ENCODE measurements at regions not wholly inside any gene's neighbourhood (a gene's known extent, or its start where the extent isn't known, plus 50 kb on each side); places are given as distances from the start of the nearest gene placed in this dataset.

- TF ChIP-seq CTCF (IDR thresholded peaks at IDR 0.05; ENCODE audit: low read depth, low read length, missing control alignments): no peak
- H3K27ac ChIP-seq: no peak overlapping the region
- DNase-seq: no peak
- no peaks in the 10 kb centered on the region for H3K36me3 ChIP-seq (replicated peaks)
- H3K4me3 ChIP-seq (ENCODE audit: low read depth, low read length): no peak overlapping the region
- no peaks in the 10 kb centered on the region for H3K27me3 ChIP-seq (replicated peaks)
- in situ Hi-C loops (cut with HindIII; ENCODE audit: low pct_ligation_motif_present, low sequenced_read_pairs): no loop called here
Observed at GRCh38 chr1:87851490-87851889, 522.8 kb downstream of the LMO4 start.

GRCh38 chr1:87852410-87853161 is 523.9 kb downstream of the LMO4 start:
- H3K27ac ChIP-seq: no peak overlapping the region
- H3K27me3 ChIP-seq (replicated peaks): no peaks in the 10 kb centered on the region
- H3K36me3 ChIP-seq (replicated peaks): no peaks in the 10 kb centered on the region
- no peak for DNase-seq
- no peak for TF ChIP-seq CTCF (IDR thresholded peaks at IDR 0.05; ENCODE audit: low read depth, low read length, missing control alignments)
- in situ Hi-C loops (cut with HindIII; ENCODE audit: low pct_ligation_motif_present, low sequenced_read_pairs): no loop called here
- no peak overlapping the region for H3K4me3 ChIP-seq (ENCODE audit: low read depth, low read length)

GRCh38 chr1:87853576-87854351 is 525.1 kb downstream of the LMO4 start:
- H3K27ac ChIP-seq: no peak overlapping the region
- H3K36me3 ChIP-seq (replicated peaks): no peaks in the 10 kb centered on the region
- DNase-seq: no peak
- in situ Hi-C loops (cut with HindIII; ENCODE audit: low pct_ligation_motif_present, low sequenced_read_pairs): no loop called here
- no peak for TF ChIP-seq CTCF (IDR thresholded peaks at IDR 0.05; ENCODE audit: low read depth, low read length, missing control alignments)
- no peaks in the 10 kb centered on the region for H3K27me3 ChIP-seq (replicated peaks)
- H3K4me3 ChIP-seq (ENCODE audit: low read depth, low read length): no peak overlapping the region

- no peak overlapping the region for H3K4me3 ChIP-seq (ENCODE audit: low read depth, low read length)
- H3K36me3 ChIP-seq (replicated peaks): no peaks in the 10 kb centered on the region
- DNase-seq: no peak
- in situ Hi-C loops (cut with HindIII; ENCODE audit: low pct_ligation_motif_present, low sequenced_read_pairs): no loop called here
- no peak overlapping the region for H3K27ac ChIP-seq
- no peak for TF ChIP-seq CTCF (IDR thresholded peaks at IDR 0.05; ENCODE audit: low read depth, low read length, missing control alignments)
- no peaks in the 10 kb centered on the region for H3K27me3 ChIP-seq (replicated peaks)
Observed at GRCh38 chr1:87863317-87863716, 534.6 kb downstream of the LMO4 start.

GRCh38 chr1:87864676-87865075 is 536.0 kb downstream of the LMO4 start:
- TF ChIP-seq CTCF (IDR thresholded peaks at IDR 0.05; ENCODE audit: low read depth, low read length, missing control alignments): no peak
- Histone ChIP-seq H3K36me3 (replicated peaks) (no peaks in the 10 kb centered on the region), H3K27ac (no peak overlapping the region), H3K27me3 (replicated peaks) (no peaks in the 10 kb centered on the region), H3K4me3 (ENCODE audit: low read depth, low read length) (no peak overlapping the region)
- DNase-seq: no peak
- in situ Hi-C loops (cut with HindIII; ENCODE audit: low pct_ligation_motif_present, low sequenced_read_pairs): no loop called here

All from brain microvascular endothelial cell (primary cell).